ENCODE measurements at regions not wholly inside any gene's neighbourhood (a gene's known extent, or its start where the extent isn't known, plus 50 kb on each side); places are given as distances from the start of the nearest gene placed in this dataset.
"Not testable (repeated sequence)": the region's sequence is repeated elsewhere in the genome, so short reads cannot be mapped to it uniquely, and the experiment has no call there.

- DNase-seq (ENCODE audit: low read depth in 2 of 2) = no peak
Observed at GRCh38 chr2:41152318-41152717, 700.4 kb upstream of the SLC8A1 start.

DNA sequence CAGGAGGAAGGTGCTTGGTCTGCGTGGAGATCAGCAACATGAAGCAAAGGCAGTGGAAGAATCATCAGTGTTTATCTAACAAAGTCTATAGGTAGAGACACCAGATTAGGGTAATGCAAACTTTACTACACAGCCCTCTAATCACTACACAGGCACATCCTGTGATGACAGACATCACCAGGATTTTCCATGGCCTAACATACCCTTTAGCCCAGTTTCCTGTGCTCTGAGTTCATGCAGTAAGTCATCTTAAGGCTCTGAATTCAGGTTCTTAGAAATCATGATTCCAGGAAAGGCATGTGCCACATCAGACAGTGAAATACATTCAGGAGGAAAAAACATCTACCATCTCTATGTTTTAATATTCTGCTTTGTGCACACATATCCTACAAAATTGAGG, 708.5 kb upstream of the SLC8A1 start:
- DNase-seq (ENCODE audit: low read depth in 2 of 2) = no peak

- no peak for DNase-seq (ENCODE audit: low read depth in 2 of 2)
Observed at GRCh38 chr2:41167014-41167413, 715.1 kb upstream of the SLC8A1 start.

DNA sequence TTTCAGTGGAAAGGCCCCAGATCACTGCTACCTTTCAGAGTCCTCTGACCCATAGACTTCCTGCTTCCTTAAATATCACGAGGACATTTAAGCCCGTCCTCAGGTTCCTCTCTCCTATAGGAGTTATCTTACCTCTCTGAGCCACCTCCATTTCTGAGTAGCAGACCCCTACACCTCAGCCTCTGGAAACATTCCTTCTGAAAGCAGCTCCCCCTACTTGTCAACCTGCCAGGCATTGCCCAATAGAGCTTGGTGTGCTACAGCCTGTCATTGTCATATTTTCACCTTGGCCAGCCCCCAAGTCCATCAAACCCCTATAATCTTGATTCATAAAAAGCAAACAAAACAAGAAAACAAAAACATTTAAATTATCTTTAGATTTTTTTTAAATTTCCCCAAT, 717.9 kb upstream of the SLC8A1 start:
- DNase-seq (ENCODE audit: low read depth in 2 of 2) = no peak

- no peak for DNase-seq (ENCODE audit: low read depth in 2 of 2)
Observed at GRCh38 chr2:41170589-41170988, 718.7 kb upstream of the SLC8A1 start.

GRCh38 chr2:41180387-41180786, 728.5 kb upstream of the SLC8A1 start:
- no peak for DNase-seq (ENCODE audit: low read depth in 2 of 2)

- no peak for DNase-seq (ENCODE audit: low read depth in 2 of 2)
Observed at GRCh38 chr2:41182961-41183360, 731.1 kb upstream of the SLC8A1 start.

GRCh38 chr2:41187376-41188122, 735.7 kb upstream of the SLC8A1 start:
- no peak for DNase-seq (ENCODE audit: low read depth in 2 of 2)

- no peak for DNase-seq (ENCODE audit: low read depth in 2 of 2)
Observed at GRCh38 chr2:41194230-41194629, 742.3 kb upstream of the SLC8A1 start.

DNA sequence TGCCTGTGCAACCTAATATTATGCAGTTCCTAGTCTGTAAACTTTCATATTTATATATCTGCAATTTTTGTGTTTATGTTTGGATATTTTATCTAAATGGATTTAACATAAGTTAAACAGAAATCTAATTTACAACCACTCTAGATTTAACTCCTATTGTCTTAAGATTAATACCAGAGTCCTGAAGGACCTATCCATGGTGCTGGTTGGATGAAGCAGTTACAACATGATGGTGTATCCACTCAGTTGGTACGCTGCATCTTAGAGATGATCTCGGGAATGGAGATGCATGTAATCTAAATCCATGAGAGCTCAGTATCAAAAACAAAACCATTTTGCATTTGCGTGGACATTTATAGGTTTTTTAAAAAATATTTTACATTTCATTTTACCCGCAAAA, 745.9 kb upstream of the SLC8A1 start:
- no peak for DNase-seq (ENCODE audit: low read depth in 2 of 2)

- DNase-seq (ENCODE audit: low read depth in 2 of 2) = no peak
Observed at GRCh38 chr2:41199334-41199733, 747.4 kb upstream of the SLC8A1 start.

GRCh38 chr2:41204315-41204714, 752.4 kb upstream of the SLC8A1 start:
- no peak for DNase-seq (ENCODE audit: low read depth in 2 of 2)

DNA sequence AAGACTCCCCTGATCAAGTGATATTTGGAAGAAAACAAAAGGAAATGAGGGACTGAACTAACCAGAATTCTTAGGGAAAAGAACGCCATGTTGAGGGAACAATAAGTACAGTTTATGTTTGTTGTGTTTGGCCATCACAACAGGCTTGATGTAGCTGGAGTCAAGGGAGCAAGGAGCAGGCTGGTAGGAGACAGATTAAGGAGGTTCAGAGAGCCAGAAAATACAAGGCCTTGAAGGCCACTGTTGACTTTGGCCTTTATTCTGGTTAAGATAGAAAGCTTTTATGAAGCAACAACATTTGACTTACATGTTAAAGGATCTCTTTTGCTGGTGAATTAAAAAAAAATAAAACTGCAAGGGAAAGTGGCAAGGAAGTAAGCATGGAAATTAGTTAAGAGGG, 754.1 kb upstream of the SLC8A1 start:
- no peak for DNase-seq (ENCODE audit: low read depth in 2 of 2)

DNA sequence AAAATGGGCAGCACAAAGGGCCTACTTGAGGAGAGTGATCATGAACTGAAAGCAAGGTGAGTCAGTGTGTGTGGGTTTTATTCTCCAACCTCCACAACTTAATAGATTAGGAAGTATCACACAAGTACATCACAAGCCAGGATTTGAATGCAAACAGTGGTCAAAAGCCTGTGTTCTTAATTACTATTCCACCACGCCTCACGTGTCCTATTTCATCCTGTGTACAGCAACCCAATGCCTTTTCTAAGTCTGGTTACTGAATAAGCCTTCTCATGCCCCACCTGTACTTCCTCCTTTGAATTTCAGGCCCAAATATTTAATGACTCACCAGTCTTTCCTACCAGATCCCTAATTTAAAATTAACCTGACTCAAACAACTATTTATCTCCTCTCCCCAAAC, 755.7 kb upstream of the SLC8A1 start:
- no peak for DNase-seq (ENCODE audit: low read depth in 2 of 2)

- not testable (repeated sequence) for DNase-seq (ENCODE audit: low read depth in 2 of 2)
Observed at GRCh38 chr2:41210030-41210429, 758.1 kb upstream of the SLC8A1 start.

- DNase-seq (ENCODE audit: low read depth in 2 of 2) = no peak
Observed at GRCh38 chr2:41216978-41217377, 765.1 kb upstream of the SLC8A1 start.

GRCh38 chr2:41222593-41222992, 770.7 kb upstream of the SLC8A1 start:
- DNase-seq (ENCODE audit: low read depth in 2 of 2) = no peak

- DNase-seq (ENCODE audit: low read depth in 2 of 2) = no peak
Observed at GRCh38 chr2:41234093-41234492, 782.2 kb upstream of the SLC8A1 start.

- no peak for DNase-seq (ENCODE audit: low read depth in 2 of 2)
Observed at GRCh38 chr2:41241325-41242000, 789.6 kb upstream of the SLC8A1 start.

- DNase-seq (ENCODE audit: low read depth in 2 of 2) = no peak
Observed at GRCh38 chr2:41242001-41242331, 790.1 kb upstream of the SLC8A1 start.

DNA sequence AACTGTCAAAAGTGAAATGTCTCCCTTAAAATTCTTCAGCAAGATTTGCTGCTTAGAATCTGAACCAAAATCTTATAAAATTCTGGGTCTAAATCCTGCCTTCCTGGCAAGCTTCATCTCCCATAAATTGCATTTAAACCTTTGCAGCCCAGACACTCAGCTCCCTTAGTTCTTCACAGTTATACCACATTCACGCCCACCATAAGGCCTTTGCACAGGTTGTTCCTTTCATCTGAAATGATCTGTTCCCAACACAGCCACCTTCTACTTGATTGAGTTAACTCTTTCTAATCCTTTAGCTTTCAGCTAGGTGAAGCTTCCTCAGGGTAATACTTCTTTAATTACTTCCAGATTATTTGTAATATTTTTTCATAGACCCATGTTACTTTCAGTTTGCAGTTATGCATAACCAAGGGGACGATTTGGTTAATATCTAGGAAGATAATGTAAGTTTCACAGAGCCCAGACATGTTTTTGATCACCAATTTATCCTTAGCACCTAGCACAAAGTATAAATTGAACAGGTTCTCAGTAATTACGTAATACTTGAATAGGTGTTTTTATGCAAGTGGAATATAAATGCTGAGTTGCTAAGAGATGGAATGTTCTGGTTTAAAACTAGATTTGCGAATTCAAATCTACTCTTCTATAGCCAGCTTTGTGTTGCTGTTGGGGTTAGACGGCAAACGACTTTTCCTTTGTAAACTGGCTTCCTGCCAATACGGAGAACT, 779.7 kb upstream of the PKDCC start:
- no peak for DNase-seq (ENCODE audit: low read depth in 2 of 2)

GRCh38 chr2:41283079-41283775, 764.6 kb upstream of the PKDCC start:
- DNase-seq (ENCODE audit: low read depth in 2 of 2) = no peak
